CD4-positive, alpha-beta T cell treated with Interleukin-4 for 1 hour (primary cell): ENCODE measurements at regions not wholly inside any gene's neighbourhood (a gene's known extent, or its start where the extent isn't known, plus 50 kb on each side); places are given as distances from the start of the nearest gene placed in this dataset.

Experiments
- DNase-seq, 2 donors: peaks; one replicate each; pipeline ENCODE4 v3.0.0-alpha.2; 2020 to 2022

DNA sequence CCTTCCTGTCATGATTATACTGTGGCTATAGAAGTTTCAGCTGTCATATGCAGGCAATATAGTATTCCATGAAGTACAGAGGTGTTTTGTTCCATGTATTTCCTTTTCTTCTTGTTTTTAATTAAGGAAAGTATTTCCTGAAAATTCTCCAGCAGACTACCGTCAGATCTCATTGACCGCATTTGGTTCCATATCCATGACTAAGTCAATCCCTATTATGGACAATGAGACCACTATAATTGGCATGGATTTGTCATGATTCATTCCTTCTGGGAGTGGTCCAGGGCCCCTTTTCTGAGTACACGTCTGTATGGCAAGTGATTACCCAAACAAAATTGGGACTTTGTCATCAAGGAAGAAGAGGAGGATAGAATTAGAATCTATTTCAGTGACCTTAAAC is 283.2 kb upstream of the CLINT1 start:
- DNase-seq: no peak

DNA sequence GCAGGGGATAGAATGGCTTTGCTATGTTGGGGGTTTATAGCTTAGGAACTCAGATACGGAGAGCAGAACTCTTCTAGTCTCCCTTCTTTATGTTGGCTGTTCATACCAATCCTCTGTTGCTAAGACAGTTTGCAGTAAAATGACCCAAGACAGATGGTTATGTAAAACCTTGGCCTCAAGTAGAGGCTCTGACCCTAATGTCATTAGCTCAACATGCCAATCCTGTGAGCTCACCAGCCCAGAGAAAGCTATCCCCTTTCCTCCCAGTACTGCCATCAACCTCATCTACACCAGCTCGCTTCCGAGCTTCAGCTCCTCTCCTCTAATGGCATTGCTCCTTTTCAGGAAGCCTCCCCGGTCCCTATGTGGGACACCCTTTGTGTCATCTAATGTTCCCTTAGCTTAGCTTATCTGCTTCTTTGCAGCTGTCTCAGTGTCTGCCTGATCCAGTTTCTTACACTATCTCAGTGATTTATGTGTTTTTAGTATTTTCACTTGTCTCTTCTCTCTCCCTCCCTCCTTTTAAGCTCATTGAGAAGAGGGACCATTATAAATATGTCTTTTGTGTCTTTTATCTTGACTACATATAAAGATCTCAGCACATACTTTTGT is 281.3 kb upstream of the CLINT1 start:
- no peak for DNase-seq

DNA sequence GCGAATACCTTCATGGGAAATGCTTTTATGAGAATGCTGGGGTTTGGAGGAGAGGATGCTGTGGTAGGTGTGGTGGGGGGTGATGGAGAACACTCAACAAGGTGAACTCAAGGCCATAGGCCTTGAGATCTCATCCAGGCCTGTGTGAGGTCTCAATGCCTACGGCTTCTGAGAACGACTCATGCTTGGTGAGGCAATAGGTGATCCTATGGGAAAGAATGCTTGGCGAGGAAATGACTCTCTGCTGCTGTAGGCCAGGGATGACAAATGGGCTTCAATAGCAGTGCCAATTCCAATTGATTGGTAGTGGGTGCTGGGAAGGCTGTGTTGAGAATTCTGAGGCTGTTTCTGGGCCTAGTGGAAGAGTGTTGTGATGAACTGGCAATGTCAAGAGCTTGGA is 280.2 kb upstream of the CLINT1 start:
- DNase-seq: no peak

DNA sequence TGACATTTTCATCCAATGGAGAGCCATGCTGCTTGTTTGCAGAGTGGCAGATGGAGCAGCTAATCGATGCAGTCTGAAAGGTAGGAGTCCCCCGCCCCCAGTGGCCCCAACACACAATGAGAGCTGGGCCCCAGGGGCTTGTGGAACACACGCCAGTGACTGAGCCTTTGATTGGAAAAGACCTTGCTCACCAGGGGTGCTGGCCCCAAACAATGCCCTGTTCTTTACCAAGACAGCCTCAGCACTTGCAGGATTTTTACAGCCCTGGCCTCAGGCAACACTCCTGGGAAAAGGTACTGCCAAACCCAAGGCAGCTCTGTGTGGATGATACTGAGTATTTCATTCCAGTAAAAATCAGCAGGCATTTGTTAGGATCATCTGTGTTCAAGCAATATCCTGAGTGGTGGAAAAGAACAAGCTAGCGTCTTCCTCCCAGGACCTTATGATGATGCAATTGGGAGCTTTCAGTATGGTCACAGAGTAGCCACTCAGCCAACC is 276.8 kb upstream of the CLINT1 start:
- DNase-seq: no peak

DNA sequence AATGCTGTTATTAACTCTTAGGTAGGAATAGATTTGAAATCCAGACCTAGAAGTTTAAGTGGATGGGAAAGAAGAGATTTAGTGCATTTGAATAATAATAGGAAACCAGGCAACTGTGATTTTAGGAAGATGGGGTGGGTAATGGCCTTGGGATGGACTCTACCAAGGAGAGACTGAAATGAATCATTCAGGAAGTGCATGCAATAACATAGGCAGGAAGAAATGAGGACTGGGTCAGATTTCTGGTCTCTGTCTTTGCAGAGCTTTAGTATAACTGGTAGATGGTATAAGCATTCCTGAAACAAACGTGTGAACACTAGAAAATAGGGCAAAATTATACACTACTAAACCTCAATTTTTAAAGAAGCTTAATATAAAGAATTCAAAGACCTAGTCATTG is 274.4 kb upstream of the CLINT1 start:
- no peak for DNase-seq

DNA sequence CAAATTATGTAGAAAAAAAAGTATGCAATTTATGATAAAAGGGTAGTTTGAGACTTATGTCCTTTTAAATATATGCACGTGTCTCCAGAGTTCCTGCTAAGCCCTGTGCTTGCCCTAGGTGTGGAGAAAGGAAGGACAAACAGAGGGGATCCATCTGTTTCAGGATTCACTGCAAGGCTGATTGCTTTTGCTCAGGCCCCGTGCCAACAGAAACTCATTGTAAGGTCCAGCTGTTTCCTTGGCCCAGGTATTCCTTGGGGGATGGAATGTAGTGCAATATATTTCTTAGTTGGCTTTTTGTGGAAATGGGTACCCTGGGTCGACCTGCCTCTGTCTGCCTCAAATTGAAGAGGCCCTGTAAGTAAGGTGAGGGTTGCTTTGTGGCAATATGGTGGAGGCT is 268.6 kb upstream of the CLINT1 start:
- no peak for DNase-seq

DNA sequence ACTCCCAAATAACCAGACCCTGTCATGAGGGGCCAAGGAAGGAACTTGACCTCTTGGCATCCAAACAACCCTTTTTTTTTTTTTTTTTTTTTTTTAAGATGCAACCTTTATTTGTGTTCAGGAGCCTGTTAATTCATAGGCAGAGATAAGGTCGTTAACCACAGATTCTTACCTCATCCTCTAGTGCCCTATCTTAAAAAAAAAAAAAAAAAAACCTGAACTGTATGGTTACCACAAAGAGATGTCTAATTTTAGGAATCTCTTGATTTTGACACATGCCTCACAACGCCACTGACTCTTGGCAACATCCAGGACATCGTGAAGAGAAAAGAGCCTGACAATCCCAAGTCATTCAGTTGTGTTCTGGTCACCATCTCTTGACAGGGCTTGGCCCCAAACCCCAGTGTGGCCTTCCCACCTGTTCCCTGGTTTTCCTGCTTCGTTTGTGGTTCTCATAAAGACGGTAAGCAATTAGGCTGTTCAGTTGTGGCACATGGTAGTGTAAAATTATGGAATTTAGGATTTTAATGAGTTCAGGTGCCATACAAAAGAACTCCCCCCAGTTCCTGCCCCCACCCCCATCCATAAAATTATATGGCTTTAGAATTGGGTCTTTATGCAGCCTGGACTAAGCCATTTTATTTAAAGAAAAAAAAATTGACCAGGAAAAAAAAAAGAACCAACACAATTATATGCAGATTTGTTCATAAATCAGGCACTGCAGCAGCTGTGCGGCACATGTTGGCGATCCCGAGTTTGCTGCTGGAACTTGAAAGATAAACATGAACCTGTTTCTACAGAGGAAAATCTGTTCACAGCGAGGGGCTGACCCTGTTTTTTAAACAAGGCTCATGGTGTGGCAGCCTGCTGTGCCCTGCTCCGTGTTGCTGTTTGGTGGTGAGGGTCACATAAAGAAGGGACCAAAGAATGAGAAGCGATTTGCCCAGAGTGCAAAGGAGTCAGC is 267.8 kb upstream of the CLINT1 start:
- no peak for DNase-seq

DNA sequence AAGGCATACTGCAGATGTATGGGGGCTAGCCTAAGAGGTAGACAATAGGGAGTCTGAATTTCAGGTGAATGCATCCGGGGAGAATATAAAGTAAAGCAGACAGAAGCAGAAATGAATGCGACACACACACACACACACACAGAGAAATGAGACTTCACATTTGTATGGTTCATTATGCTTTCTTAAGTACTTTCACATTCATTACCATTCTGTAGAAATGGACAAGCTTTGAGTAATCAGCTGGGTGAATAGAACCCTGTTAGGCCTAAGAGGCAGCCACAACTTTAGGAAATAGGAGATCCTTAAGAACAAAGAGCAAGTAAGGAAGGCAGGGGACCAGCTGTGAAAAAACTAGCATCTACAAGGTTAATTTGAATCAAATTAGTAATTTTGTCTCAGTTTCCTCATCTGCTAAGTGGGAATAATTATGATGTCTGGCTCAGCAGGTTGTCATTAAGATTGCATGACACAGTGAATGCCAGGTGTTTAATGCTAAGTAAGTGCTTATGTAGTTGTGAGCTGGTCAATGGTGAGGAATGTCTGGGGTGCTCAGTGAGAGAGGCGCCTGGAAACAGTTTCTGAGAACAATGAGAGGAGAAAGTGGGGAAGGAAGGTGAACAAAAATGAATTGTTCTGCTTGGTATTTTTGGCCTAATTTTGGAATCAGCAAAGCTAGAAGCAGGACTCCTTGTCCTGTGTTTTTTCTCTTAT is 265.8 kb upstream of the CLINT1 start:
- DNase-seq: no peak

DNA sequence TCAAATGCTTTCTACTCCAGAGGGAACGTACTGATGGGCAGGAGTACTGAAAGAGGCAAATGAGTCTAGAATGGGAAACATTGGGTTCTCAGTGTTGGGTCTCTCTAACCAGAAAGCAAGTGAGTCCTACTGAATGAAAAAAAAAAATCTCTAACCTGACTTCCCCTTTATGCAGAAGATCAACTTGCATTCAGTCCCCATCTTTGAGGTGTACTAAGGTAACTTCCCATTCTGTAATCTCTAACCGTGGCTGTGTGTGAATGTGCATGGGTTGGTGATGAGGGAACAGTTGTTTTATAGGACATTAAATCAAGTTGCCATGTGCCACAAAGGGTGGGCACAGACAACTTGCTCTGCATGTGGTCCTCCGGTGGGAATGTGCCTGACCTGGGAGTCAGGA is 264.6 kb upstream of the CLINT1 start:
- DNase-seq: no peak

DNA sequence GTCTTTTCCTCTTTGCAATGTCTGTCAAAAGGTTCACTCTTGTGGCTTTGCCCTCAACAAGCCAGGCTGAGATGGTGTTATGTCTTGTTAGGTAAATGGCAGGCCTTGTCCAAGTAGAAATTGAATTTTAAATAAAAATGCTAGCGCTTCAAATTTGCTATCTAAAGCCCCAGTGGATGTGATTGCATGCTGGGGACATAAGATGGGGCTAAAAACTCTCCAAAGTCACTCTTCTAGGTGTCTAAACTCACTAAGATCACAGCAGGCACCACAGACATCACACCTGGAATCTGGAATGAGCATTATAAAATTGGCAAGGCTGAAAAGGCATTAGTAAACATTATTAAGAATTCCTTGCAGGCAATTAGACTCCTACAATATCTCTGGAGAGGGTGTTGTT is 262.7 kb upstream of the CLINT1 start:
- no peak for DNase-seq

DNA sequence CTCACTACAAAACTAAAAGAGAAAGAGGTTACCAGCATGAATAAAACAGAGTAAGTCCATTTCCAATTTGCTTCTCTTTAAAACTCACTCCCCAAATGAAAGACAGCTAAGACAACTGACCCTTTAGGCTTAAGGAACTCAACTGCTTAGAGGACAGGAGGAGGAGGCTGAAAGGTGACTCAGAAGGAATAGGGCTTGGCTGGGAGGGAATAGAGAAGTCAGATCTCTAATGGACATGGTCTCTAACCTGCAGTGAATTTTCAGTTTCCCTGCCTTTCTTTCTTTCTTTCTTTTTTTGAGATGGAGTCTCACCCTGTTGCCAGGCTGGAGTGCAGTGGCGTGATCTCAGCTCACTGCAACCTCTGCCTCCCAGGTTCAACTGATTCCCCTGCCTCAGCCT is 261.8 kb upstream of the CLINT1 start:
- no peak for DNase-seq

DNA sequence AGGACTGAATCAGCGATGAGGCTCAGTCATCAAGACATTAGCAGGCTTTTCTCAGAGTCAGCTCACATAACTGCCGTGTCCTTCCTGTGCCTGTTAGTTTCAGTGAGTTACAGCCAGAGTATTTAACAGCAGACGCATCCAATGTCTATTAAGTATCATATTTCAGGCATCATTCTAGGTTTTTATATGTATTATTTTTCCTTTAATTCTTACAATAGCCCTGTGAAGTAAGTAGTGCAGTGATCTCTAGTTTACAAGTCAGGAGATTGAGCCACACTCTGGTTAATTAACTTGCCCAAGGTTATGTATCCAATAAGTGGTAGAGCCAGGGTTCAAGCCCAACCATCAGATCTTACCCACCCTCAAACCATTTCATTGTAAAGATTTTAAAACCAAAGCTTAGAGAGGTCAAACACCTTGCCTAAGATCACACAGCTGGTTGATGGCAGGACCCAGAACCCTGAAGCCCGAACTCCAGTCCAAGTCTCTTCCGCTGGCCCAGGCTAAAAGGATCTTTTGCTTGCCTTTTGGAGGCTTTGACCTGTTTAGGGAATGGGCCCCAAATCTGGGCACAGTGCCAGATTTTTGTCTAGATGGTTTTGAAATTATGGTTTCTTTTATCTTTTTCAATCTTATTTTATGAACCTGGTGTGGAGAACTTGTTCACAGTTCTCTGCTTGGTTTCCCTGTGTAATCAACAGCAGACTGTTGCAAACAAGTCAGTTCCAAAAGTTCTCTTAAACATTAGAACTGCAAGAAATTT is 261.2 kb upstream of the CLINT1 start:
- DNase-seq: no peak

DNA sequence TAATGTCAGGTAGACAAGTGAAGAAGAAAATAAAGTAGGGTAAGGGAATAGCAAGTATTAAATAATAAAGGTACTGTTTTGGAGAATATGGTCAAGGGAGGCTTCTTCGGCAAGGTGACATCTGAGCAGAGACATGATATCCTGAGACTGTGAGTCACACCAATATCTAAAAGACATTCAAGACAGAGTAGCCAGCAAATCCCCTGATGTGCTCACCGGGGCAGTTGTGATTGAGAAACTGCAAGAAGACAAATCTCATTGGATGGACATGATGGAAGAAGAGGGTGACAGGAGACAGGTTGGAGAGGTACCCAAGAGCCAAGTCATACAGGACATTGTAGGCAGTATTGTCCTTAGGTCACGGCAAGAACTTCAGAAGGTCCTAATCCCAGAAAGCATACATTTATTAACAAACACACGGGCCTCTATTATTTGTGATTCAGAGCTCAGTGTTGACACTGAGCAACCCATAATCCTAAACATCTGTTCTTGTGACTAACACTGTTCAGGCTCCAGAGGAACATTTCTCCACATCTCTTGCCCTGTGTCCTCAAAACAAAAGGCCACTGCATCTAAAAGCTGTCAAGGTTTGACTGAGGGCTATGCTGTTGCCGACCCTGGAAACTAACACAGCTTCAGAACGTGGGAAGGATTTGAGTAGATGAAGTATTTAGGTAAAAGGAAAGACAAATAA is 258.7 kb upstream of the CLINT1 start:
- DNase-seq: no peak

DNA sequence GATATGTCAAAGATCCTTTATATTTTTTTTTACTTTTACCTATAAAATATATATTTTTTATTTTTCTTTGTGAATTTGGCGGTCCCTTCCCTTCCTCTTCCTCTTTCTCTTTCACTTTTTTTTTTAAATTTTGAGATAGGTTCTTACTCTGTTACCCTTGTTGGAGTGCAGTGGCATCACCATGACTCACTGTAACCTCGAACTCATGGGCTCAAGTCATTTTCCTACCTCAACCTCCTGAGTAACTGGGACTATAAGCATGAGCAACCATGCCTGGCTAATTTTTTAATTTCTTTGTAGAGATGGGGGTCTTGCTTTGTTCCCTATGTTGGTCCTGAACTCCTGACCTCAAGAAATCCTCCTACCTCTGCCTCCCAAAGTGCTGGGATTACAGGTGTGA is 258.0 kb upstream of the CLINT1 start:
- no peak for DNase-seq

DNA sequence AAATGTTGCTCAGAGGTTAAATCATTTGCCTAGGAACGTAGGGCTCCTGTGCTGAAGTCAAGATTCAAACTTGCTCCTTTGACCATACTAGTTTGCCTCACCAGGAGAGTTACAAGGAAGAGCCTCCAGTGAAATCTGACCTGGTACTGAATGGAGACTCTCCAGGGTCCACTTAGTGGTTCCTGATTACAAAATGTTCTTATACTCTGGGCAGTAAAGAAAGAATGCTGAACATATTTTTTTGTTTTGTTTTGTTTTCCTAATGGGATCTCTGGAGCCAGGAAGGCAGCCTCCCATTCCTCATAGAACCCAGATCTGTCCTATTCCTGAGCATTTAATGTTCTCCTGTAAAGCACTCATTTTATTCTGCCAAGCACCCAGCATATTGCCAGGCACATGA is 256.5 kb upstream of the CLINT1 start:
- no peak for DNase-seq

DNA sequence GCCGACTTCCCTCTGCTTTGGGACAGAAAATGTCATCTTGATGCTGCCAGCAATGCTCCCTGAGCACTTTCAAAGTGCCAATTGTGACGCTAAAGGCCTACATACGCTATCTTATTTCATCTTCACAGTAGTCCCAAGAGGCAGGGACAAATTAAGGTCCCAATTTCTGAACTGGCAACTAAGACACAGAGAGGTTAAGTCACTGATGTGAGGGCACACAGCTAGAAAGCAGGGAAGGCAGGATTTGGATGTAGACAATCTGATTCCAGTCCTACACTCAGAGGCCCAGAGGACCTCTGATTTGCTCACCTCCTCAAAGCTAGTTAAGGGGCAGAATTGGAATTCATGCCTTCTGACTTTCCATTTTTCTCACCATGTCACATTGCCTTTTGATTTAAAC is 249.2 kb upstream of the CLINT1 start:
- no peak for DNase-seq

DNA sequence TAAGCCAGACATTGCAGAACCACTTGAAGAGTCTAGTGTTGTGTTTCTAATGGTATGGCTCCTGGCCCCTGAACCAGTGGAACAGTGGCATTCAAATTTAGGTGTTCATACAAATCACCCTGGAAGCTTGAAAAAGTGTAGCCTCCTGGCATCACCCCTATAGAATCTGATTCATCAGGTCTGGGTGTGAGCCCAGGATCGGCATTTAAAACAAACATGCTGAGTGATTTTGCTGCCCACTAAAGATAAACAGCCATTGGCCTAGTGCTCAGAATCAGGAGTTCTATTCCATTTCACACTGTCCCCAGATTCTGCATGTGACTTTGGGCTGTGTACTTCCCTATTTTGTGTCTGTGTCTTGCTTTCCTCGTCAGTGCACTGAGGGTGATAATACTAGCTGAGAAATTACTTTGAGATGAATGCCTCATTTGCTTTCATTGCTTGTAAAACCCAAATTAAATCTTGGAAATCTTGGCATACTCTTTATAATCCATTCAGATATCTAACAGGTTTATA is 241.5 kb upstream of the CLINT1 start:
- no peak for DNase-seq

DNA sequence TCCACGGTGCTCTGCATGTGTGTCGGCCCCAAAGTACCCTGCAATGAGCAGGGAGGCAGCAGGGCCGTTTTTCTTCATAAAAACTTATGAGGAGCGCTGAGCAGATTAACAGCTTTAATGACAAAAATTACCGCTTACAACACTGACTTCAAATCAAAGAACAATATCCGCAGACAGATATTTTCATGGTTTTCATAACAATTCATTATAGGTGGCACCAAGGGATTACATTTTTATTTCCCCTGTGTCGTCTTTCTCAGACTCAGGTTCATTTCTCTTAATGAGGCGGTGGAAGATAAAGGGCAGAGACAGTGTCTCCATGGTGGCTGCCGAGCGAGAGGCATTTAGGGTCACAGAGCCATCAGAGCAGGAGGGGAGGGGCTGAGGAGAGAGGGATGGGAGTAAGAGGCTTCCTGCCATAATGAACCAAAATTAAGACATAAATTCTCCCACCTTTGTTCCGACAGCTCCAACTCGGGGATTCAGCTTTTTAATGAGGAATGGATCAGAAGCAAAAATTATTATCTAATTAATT is 240.7 kb upstream of the CLINT1 start:
- DNase-seq: no peak

DNA sequence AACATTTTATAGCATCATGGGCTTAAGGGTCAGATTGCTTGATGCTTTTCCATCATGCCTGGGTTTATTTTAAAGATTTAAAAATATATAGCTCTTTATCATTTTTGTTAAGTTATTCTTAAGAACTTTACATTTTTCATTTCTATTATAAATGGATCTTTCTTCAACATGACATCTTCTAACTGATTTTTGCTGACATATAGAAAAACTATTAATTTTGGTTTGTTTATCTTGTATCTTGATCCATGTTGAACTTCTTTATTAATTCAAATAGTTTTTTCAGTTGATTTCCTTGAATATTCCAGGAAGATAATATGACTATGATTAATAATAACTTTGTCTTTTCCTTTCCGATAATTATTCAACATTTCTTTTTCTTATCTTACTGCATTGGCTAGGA is 237.9 kb upstream of the CLINT1 start:
- no peak for DNase-seq

DNA sequence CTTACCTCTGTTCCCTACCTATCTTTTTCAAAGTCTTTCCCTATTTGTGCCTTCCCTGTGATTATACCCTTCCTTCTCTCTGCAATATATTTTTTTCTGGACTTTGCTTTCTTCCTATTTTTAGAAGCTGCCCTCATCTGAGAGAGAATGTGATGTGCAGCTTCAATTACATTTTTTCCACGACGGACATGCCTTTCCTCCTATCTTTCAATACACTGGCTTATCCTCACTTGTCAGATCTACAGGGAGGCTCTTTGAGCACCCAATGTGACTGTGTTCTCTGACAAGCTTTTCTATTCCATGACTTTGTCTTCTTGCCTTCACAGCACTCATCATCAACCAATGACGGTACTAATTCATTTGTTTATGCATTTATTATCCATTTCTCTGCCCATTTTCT is 227.9 kb upstream of the CLINT1 start:
- DNase-seq: no peak

DNA sequence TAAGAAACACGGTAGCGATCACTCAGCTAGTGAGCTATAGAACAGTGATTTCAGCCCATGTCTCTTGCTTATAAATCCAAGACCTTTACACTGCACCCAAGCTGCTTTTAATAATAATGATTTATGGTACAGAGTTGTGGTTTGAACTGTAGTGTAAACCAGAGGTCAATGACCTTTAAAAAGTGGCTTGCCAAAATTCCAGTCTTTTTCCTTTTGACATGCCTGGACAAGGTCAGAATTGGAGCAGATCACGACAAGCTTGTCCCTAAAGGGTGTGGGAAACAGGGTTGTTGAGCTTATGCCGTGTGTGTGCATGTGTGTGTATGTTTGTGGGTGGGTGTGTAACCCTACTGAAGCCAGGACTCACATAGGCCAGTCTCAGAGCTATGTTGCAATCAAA is 225.3 kb upstream of the CLINT1 start:
- DNase-seq: no peak
